GM12874 (cell line): ENCODE measurements at regions not wholly inside any gene's neighbourhood (a gene's known extent, or its start where the extent isn't known, plus 50 kb on each side); places are given as distances from the start of the nearest gene placed in this dataset.

Experiments
- TF ChIP-seq, protein P1 (sequence below): IDR thresholded peaks from 2 replicates; pipeline ENCODE4 v1.5.1; 2011; ENCODE audit warnings: low read depth, mild to moderate bottlenecking, control low read depth, low read length, moderate library complexity; ENCODE audit not compliant: insufficient read depth

DNA sequence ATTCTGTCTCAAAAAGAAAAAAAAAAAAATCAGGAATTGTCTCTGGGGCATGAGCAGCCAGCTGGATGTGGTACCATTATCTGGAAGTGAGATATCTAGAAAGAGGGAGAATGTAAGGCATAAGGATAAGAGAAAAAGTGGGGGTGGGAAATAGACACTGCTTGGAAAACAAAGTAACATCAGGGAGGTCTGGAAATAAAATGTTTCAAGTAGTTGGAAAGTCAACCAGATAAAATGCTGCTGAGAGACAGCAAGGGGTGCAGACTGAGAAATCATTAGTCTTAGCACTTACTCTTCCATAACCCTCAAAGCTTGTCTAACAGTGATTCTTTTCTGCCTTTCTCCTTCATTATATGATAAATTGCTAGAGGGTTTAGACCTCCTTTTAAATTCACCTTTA, 159.7 kb upstream of the TBL1XR1 start:
- TF ChIP-seq, protein P1, sequence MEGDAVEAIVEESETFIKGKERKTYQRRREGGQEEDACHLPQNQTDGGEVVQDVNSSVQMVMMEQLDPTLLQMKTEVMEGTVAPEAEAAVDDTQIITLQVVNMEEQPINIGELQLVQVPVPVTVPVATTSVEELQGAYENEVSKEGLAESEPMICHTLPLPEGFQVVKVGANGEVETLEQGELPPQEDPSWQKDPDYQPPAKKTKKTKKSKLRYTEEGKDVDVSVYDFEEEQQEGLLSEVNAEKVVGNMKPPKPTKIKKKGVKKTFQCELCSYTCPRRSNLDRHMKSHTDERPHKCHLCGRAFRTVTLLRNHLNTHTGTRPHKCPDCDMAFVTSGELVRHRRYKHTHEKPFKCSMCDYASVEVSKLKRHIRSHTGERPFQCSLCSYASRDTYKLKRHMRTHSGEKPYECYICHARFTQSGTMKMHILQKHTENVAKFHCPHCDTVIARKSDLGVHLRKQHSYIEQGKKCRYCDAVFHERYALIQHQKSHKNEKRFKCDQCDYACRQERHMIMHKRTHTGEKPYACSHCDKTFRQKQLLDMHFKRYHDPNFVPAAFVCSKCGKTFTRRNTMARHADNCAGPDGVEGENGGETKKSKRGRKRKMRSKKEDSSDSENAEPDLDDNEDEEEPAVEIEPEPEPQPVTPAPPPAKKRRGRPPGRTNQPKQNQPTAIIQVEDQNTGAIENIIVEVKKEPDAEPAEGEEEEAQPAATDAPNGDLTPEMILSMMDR, result no peak

DNA sequence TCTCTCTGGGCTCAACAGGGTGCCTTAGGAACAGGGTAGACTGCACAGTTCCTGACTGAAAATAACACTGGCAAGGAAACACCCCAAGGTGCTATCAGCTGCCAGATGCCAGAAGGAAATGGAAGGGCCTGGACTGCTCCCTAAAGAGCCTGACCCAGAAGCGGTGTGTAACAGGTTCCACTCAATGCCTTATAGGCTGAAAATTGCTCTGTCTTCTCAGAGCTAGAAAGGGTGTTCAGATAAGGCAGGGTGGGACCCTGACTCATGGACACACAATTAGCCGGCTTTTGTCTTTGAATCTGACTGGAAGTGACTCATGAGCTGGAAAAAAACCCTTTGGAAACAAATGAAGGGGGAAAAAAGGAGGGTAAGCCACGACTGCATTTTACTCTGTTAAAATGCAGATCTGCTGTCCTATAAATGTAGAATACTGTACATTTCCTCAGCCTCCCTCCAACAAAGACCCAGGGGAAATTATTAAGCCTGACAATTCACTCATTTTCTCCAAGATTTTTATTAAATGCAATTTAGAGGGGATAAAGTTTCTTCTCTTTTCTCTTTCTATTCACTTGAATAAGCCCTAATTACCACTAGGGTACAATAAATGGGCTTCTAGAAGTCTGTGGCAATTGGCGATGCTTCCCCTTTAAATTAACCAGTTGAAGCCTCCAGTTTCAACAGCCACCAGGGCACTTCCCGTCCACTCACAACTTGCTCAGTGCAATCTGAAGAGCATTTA, 160.2 kb upstream of the TBL1XR1 start:
- TF ChIP-seq, protein P1, result no peak

DNA sequence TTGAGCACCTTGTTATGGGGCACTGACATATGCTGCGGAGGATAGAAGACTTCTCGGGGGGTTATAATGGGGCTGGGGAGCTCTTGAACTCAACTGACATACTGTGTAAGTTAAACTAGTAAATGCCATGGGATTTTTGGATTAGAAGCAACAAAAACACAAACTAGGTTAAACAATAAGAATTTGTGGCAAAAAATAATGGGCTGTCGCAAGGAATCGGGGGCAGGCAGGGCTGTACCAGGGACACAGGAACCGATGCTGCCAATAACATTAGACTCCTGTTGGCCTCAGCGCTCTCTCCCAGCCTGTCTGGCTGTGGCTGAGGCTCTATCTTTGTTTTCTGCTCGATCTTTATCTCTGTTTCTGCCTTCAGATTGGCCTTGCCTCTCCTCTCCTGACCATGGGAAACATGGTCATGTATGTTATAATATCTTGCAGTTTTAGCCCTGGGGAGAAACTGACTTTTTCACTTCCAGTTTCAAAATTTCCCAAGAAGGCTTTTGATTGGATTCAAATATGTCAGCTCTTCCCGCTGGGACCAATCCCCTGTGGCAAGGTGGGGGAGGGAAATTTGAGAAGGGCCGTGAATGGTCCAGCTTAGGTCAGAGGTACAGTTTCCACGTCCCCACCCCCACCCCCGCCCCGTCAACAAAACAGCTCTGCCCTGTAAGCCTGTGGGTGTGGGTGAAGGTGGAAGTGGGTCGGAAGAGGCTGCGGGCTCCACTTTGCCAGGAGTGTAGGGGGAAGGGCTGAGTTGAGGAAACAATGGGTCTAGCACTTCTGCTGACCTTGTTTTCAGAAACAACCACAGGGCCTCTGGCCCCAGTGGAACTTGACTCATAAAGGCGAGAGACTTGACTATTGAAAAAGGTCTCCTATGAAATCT, 161.1 kb upstream of the TBL1XR1 start:
- TF ChIP-seq, protein P1, result no peak

DNA sequence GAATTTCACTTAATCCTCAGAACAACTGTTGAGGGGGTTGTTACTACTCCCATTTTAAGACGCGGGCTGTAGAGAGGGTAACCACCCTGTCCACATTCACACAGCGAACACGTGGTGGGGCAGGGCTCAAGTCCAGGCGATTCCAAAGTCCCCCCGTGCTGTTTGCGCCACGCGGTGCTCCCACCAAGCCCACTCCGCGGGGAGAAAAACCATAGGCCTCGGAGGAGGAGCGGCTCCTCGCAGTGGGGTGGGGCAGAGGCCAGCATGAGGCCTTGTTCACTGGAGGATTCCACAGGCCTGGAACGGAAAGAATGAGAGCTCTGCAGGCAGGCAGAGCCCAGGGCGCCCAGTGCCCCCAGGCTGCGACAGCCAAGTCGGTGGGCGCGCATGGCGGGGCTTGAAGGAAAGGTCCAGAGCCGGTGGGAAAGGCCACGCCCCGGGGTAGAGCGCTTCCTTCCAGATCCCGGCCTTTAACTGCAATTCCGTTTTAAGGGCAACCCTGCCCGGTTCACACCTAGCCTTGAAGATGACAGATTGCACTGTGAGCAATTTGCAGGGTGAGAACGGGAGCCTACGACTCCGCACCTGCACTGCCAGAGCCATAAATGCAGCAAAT, 161.8 kb upstream of the TBL1XR1 start:
- TF ChIP-seq, protein P1, result no peak

DNA sequence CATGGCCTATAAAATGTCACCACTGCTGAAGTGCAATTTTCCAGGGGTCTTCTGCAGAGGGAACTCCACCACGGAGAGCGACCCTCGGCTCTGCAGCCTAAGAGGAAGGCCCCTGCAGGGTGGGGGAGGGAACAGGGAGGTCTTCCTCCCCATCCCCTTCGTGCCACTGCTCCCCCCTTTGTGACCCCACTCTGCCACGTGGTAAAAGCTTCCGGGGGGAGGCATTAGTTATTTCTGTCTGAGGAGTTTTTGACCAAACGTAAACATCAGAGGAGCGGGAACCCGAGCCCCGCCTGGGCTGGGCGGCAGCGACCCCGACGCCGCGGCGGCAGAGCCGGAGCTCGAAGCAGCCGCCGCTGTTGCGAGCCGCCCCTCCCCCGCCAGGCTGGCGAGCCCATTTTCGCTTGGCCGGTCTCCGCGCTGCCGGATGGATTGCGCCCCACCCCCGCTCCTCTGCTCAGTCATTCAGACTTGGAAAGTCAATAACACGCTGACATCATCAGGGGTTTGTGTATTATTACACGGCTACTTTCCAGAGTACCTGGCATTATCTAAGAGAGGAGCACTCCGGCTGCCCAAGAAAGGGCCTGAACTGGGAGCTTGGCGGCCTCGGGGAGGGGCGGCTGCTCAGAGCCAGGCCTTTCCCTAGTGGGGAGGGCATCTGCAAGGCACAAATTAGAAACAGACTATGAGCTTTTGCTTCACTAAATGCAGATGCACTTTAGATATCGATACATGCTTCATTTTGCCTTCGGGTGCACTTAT, 162.5 kb upstream of the TBL1XR1 start:
- TF ChIP-seq, protein P1, result no peak

DNA sequence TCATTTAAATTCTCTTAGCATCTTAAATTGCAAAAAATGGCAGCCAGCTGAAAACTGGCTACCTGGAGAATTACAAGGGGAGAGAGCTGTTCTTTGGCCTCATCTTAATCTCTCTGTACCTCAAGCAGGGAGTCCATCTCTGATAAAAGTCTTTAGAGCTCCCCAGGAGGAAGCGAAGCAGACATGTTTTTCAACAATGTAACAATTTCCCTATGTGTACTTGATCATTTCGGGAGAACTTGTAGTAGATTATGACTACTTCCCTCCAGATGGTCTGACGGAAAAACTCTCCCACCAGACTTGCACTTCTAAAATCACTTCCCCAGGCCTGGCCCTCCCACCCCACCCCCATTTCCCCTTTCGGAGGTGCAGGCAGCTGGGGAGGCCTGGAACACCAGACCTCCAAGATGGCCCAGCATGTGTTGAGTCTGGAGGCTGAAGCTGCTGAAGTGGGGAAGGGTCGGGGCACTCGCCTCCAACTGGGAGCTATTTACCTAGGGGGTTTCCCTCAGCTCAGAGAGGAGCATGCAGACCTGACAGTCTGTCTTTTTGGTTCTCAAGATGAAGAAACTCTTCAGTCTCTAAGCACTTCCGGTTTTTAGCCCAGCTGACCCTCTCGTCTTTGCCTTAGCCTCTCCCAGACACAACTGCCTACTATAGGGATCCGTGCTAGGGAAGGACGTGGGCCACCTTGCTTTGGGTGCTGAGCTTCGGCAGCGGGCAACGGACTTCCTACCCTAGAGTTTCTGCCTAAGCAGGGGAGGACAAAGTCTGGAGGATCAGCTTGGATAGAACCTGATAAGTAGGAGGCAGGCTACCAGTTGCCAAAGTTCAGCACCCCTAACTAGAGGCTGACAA, 164.0 kb upstream of the TBL1XR1 start:
- TF ChIP-seq, protein P1, result no peak
